ENCODE measurements at regions not wholly inside any gene's neighbourhood (a gene's known extent, or its start where the extent isn't known, plus 50 kb on each side); places are given as distances from the start of the nearest gene placed in this dataset.

DNA sequence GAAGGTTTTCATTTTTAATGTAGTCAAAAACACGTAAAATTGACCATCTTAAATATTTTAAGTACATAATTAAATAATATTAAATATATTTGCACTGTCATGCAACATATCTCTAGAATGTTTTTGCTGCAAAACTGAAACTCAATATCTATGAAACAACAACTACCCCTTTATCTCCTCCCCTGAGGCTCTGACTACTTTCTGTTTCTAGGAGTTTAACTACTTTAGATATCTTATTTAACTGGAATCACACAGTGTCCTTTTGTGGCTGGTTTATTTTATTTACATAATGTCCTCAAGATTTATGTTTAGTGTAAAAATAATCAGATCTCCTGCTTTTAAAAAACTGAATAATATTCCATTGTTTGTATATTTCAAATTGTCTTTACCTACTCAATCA, 2003.9 kb downstream of the TP53TG3F start:
- no peak for TF ChIP-seq POLR2A (IDR thresholded peaks at IDR 0.05)
- TF ChIP-seq, protein P1, sequence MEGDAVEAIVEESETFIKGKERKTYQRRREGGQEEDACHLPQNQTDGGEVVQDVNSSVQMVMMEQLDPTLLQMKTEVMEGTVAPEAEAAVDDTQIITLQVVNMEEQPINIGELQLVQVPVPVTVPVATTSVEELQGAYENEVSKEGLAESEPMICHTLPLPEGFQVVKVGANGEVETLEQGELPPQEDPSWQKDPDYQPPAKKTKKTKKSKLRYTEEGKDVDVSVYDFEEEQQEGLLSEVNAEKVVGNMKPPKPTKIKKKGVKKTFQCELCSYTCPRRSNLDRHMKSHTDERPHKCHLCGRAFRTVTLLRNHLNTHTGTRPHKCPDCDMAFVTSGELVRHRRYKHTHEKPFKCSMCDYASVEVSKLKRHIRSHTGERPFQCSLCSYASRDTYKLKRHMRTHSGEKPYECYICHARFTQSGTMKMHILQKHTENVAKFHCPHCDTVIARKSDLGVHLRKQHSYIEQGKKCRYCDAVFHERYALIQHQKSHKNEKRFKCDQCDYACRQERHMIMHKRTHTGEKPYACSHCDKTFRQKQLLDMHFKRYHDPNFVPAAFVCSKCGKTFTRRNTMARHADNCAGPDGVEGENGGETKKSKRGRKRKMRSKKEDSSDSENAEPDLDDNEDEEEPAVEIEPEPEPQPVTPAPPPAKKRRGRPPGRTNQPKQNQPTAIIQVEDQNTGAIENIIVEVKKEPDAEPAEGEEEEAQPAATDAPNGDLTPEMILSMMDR (IDR thresholded peaks at IDR 0.05): no peak

Measured in right lobe of liver (tissue), 4 donors.